ENCODE measurements at regions not wholly inside any gene's neighbourhood (a gene's known extent, or its start where the extent isn't known, plus 50 kb on each side); places are given as distances from the start of the nearest gene placed in this dataset.

GRCh38 chr3:174636451-174636850, 222.7 kb upstream of the NAALADL2 start:
- no peak overlapping the region for H3K4me3 ChIP-seq (ENCODE audit: low read depth, low read length)
- no peak for DNase-seq (ENCODE audit: low read depth)
- TF ChIP-seq MYC (IDR thresholded peaks at IDR 0.05; ENCODE audit: low read depth, low read length) = no peak
- TF ChIP-seq CTCF (IDR thresholded peaks at IDR 0.05; ENCODE audit: low read depth, low read length) = no peak
- TF ChIP-seq MAX (IDR thresholded peaks at IDR 0.05; ENCODE audit: low read depth, low read length) = no peak
- TF ChIP-seq POLR2A (IDR thresholded peaks at IDR 0.05; ENCODE audit: extremely low read depth, insufficient read length) = no peak

GRCh38 chr3:174639406-174639805, 219.7 kb upstream of the NAALADL2 start:
- TF ChIP-seq MAX (IDR thresholded peaks at IDR 0.05; ENCODE audit: low read depth, low read length) (no peak), CTCF (IDR thresholded peaks at IDR 0.05; ENCODE audit: low read depth, low read length) (no peak), MYC (IDR thresholded peaks at IDR 0.05; ENCODE audit: low read depth, low read length) (no peak), POLR2A (IDR thresholded peaks at IDR 0.05; ENCODE audit: extremely low read depth, insufficient read length) (no peak)
- DNase-seq (ENCODE audit: low read depth) = no peak
- H3K4me3 ChIP-seq (ENCODE audit: low read depth, low read length) = no peak overlapping the region

GRCh38 chr3:174639970-174640369, 219.2 kb upstream of the NAALADL2 start:
- DNase-seq (ENCODE audit: low read depth) = no peak
- TF ChIP-seq MYC (IDR thresholded peaks at IDR 0.05; ENCODE audit: low read depth, low read length) = no peak
- no peak for TF ChIP-seq CTCF (IDR thresholded peaks at IDR 0.05; ENCODE audit: low read depth, low read length)
- no peak for TF ChIP-seq MAX (IDR thresholded peaks at IDR 0.05; ENCODE audit: low read depth, low read length)
- no peak for TF ChIP-seq POLR2A (IDR thresholded peaks at IDR 0.05; ENCODE audit: extremely low read depth, insufficient read length)
- H3K4me3 ChIP-seq (ENCODE audit: low read depth, low read length) = no peak overlapping the region

GRCh38 chr3:174640932-174641331, 218.2 kb upstream of the NAALADL2 start:
- no peak for DNase-seq (ENCODE audit: low read depth)
- no peak overlapping the region for H3K4me3 ChIP-seq (ENCODE audit: low read depth, low read length)
- TF ChIP-seq MYC (IDR thresholded peaks at IDR 0.05; ENCODE audit: low read depth, low read length) (no peak), CTCF (IDR thresholded peaks at IDR 0.05; ENCODE audit: low read depth, low read length) (no peak), MAX (IDR thresholded peaks at IDR 0.05; ENCODE audit: low read depth, low read length) (no peak), POLR2A (IDR thresholded peaks at IDR 0.05; ENCODE audit: extremely low read depth, insufficient read length) (no peak)

GRCh38 chr3:174644287-174644686, 214.8 kb upstream of the NAALADL2 start:
- no peak overlapping the region for H3K4me3 ChIP-seq (ENCODE audit: low read depth, low read length)
- TF ChIP-seq MAX (IDR thresholded peaks at IDR 0.05; ENCODE audit: low read depth, low read length) (no peak), MYC (IDR thresholded peaks at IDR 0.05; ENCODE audit: low read depth, low read length) (no peak), POLR2A (IDR thresholded peaks at IDR 0.05; ENCODE audit: extremely low read depth, insufficient read length) (no peak), CTCF (IDR thresholded peaks at IDR 0.05; ENCODE audit: low read depth, low read length) (no peak)
- no peak for DNase-seq (ENCODE audit: low read depth)

GRCh38 chr3:174651951-174652350, 207.2 kb upstream of the NAALADL2 start:
- no peak for TF ChIP-seq POLR2A (IDR thresholded peaks at IDR 0.05; ENCODE audit: extremely low read depth, insufficient read length)
- TF ChIP-seq MYC (IDR thresholded peaks at IDR 0.05; ENCODE audit: low read depth, low read length) = no peak
- TF ChIP-seq CTCF (IDR thresholded peaks at IDR 0.05; ENCODE audit: low read depth, low read length) = no peak
- no peak for TF ChIP-seq MAX (IDR thresholded peaks at IDR 0.05; ENCODE audit: low read depth, low read length)

More at GRCh38 chr3:174651951-174652350, 207.2 kb upstream of the NAALADL2 start:
- no peak overlapping the region for H3K4me3 ChIP-seq (ENCODE audit: low read depth, low read length)
- DNase-seq (ENCODE audit: low read depth) = no peak

All from NB4 (cell line).